ENCODE measurements at regions not wholly inside any gene's neighbourhood (a gene's known extent, or its start where the extent isn't known, plus 50 kb on each side); places are given as distances from the start of the nearest gene placed in this dataset.

DNA sequence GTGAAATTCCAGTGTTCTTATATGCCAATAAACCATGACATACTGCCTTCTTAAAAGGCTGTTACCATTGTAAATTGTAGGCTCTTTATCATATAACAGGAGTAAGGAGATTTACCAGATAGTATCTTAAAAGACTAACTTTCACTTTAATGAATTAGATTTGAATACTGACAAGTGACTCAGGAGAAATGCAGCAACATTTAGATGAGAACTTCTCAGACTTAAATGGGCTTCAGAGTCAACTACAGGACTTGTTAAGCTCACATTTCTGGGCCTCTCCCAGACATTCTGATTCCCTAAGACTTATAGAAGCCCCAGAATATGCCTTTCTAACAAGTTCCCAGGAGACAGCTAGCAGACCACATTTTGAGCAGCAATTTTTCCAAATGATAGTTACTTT is 466.3 kb downstream of the ARL4A start:
- Mint-ChIP-seq H3K4me1 (peaks cover 2% of the 10 kb centered on the region), H3K4me3 (no peak overlapping the region), H3K27ac (no peak overlapping the region), H3K27me3 (no peaks in the 10 kb centered on the region), H3K36me3 (ENCODE audit: low read depth) (no peaks in the 10 kb centered on the region), H3K9me3 (no peaks in the 10 kb centered on the region)
- ATAC-seq (ENCODE audit: low read depth) (no peak), DNase-seq (no peak)
- POLR2A ChIA-PET: no interaction called here
- intact Hi-C loops (cut with micrococcal nuclease): no loop called here
- CTCF ChIA-PET: no interaction called here
- no peak for TF ChIP-seq CTCF (IDR thresholded peaks at IDR 0.05)

GRCh38 chr7:13155188-13155587 is 467.8 kb downstream of the ARL4A start:
- POLR2A ChIA-PET: no interaction called here
- Mint-ChIP-seq H3K4me1 (peaks cover 6% of the 10 kb centered on the region), H3K27ac (no peak overlapping the region), H3K27me3 (no peaks in the 10 kb centered on the region), H3K4me3 (no peak overlapping the region), H3K9me3 (no peaks in the 10 kb centered on the region), H3K36me3 (ENCODE audit: low read depth) (no peaks in the 10 kb centered on the region)
- TF ChIP-seq CTCF (IDR thresholded peaks at IDR 0.05): no peak
- intact Hi-C loops (cut with micrococcal nuclease): no loop called here
- ATAC-seq (ENCODE audit: low read depth) (no peak), DNase-seq (no peak)
- CTCF ChIA-PET: interaction anchor here (0.7 kb wide), 1 partner anchor 373 kb away, joined by 3 read pairs; no protein-coding TSS in a partner anchor

GRCh38 chr7:13159003-13159402 is 471.6 kb downstream of the ARL4A start:
- Mint-ChIP-seq H3K27ac (no peak overlapping the region), H3K36me3 (ENCODE audit: low read depth) (no peaks in the 10 kb centered on the region), H3K4me3 (no peak overlapping the region), H3K27me3 (no peaks in the 10 kb centered on the region), H3K9me3 (no peaks in the 10 kb centered on the region), H3K4me1 (peaks cover 4% of the 10 kb centered on the region)
- TF ChIP-seq CTCF (IDR thresholded peaks at IDR 0.05): no peak
- CTCF ChIA-PET: no interaction called here
- ATAC-seq (ENCODE audit: low read depth) (no peak), DNase-seq (no peak)
- intact Hi-C loops (cut with micrococcal nuclease): no loop called here
- POLR2A ChIA-PET: no interaction called here

- ATAC-seq (ENCODE audit: low read depth): no peak
- Mint-ChIP-seq H3K36me3 (ENCODE audit: low read depth) (no peaks in the 10 kb centered on the region), H3K4me1 (peaks cover 4% of the 10 kb centered on the region), H3K27me3 (no peaks in the 10 kb centered on the region), H3K27ac (no peak overlapping the region), H3K4me3 (no peak overlapping the region), H3K9me3 (no peaks in the 10 kb centered on the region)
- CTCF ChIA-PET: no interaction called here
- POLR2A ChIA-PET: no interaction called here
- DNase-seq: no peak
- TF ChIP-seq CTCF (IDR thresholded peaks at IDR 0.05): no peak
- intact Hi-C loops (cut with micrococcal nuclease): no loop called here
Measured at GRCh38 chr7:13159467-13160184, 472.2 kb downstream of the ARL4A start.

- TF ChIP-seq CTCF (IDR thresholded peaks at IDR 0.05): no peak
- Mint-ChIP-seq H3K9me3 (no peaks in the 10 kb centered on the region), H3K27me3 (no peaks in the 10 kb centered on the region), H3K36me3 (ENCODE audit: low read depth) (no peaks in the 10 kb centered on the region), H3K4me1 (peaks cover 4% of the 10 kb centered on the region), H3K27ac (no peak overlapping the region), H3K4me3 (no peak overlapping the region)
- intact Hi-C loops (cut with micrococcal nuclease): no loop called here
- POLR2A ChIA-PET: no interaction called here
- CTCF ChIA-PET: no interaction called here
- no peak for DNase-seq
- no peak for ATAC-seq (ENCODE audit: low read depth)
Measured at GRCh38 chr7:13161125-13161524, 473.7 kb downstream of the ARL4A start.

All from activated B cell treated with CpG ODN at 0.5 μM for 24 hours (primary cell).